Keratinocyte (primary cell): ENCODE measurements at regions not wholly inside any gene's neighbourhood (a gene's known extent, or its start where the extent isn't known, plus 50 kb on each side); places are given as distances from the start of the nearest gene placed in this dataset.

ENCODE experiments used
- DNase-seq: peaks from one replicate; pipeline ENCODE4 v3.0.0-alpha.2; 2011; ENCODE audit warnings: low read depth, missing footprints, low spot score
- FAIRE-seq: peaks from 2 replicates; lab custom pipeline; 2011; peaks lifted over from hg19 to GRCh38; lab: Jason Lieb, UNC
- H2AFZ ChIP-seq: 2 replicates; pipeline ENCODE4 v1.6.0; 2012; ENCODE audit warnings: low read length, control low read depth, inconsistent platforms; ENCODE audit not compliant: control insufficient read depth
- H3K27ac ChIP-seq: 2 replicates; pipeline ENCODE4 v1.5.1; 2011; ENCODE audit warnings: low read length; ENCODE audit not compliant: control insufficient read depth, insufficient read depth
- H3K27me3 ChIP-seq: 3 replicates; pipeline ENCODE4 v1.6.0; 2011; ENCODE audit warnings: low read length; ENCODE audit not compliant: control insufficient read depth, insufficient read depth; ENCODE audit errors: extremely low read depth
- H3K36me3 ChIP-seq, 2 experiments: 2 replicates in 1 of 2; 3 replicates in 1 of 2; pipeline ENCODE4 v1.5.1; 2011; ENCODE audit warnings: low read length in 2 of 2, mild to moderate bottlenecking in 1 of 2; ENCODE audit not compliant: control insufficient read depth in 2 of 2, insufficient read depth in 2 of 2; ENCODE audit errors: extremely low read depth in 1 of 2
- H3K4me1 ChIP-seq: 3 replicates; pipeline ENCODE4 v1.5.1; 2011; ENCODE audit warnings: low read length; ENCODE audit not compliant: control insufficient read depth, insufficient read depth; ENCODE audit errors: extremely low read depth
- H3K4me2 ChIP-seq: 3 replicates; pipeline ENCODE4 v1.6.0; 2011; ENCODE audit warnings: low read depth, low read length; ENCODE audit not compliant: control insufficient read depth, insufficient read depth; ENCODE audit errors: extremely low read depth
- H3K4me3 ChIP-seq, 3 experiments: fragments of 200-600 bp in 1 of 3; sonication (generic) in 1 of 3; 2 replicates in 2 of 3; 3 replicates in 1 of 3; pipeline ENCODE4 v1.5.1; 2011 to 2016; ENCODE audit warnings: low read length in 3 of 3, mild to moderate bottlenecking in 3 of 3, control low read depth in 2 of 3, inconsistent platforms in 1 of 3, low read depth in 1 of 3, mixed read lengths in 1 of 3, mixed run types in 1 of 3, moderate library complexity in 1 of 3; ENCODE audit not compliant: control insufficient read depth in 2 of 3, insufficient read depth in 2 of 3; ENCODE audit errors: extremely low read depth in 1 of 3
- H3K79me2 ChIP-seq: 2 replicates; pipeline ENCODE4 v1.6.0; 2012; ENCODE audit warnings: low read length; ENCODE audit not compliant: control insufficient read depth, insufficient read depth
- H3K9ac ChIP-seq: 3 replicates; pipeline ENCODE4 v1.6.0; 2011; ENCODE audit warnings: low read length; ENCODE audit not compliant: control insufficient read depth, insufficient read depth; ENCODE audit errors: extremely low read depth
- H3K9me1 ChIP-seq: 3 replicates; pipeline ENCODE4 v1.6.0; 2011; ENCODE audit warnings: low read length; ENCODE audit not compliant: control insufficient read depth, insufficient read depth; ENCODE audit errors: extremely low read depth
- H3K9me3 ChIP-seq: 2 replicates; pipeline ENCODE4 v1.5.1; 2012; ENCODE audit warnings: low read depth, low read length; ENCODE audit not compliant: control insufficient read depth
- H4K20me1 ChIP-seq: 3 replicates; pipeline ENCODE4 v1.6.0; 2011; ENCODE audit warnings: low read length; ENCODE audit not compliant: control insufficient read depth, insufficient read depth; ENCODE audit errors: extremely low read depth
- EZH2 ChIP-seq: IDR thresholded peaks from one replicate; pipeline ENCODE4 v1.6.1; 2012; ENCODE audit warnings: inconsistent platforms, mild to moderate bottlenecking, low read length, moderate library complexity
- dilution Hi-C: fragments of 300-500 bp; cut with MboI; formaldehyde crosslinking; loops from one replicate; pipeline ENCODE4 v1.7.0; 2020; ENCODE audit warnings: low sequenced_read_pairs; ENCODE audit not compliant: extremely low pct_ligation_motif_present
- TF ChIP-seq, protein P1 (sequence below), 3 experiments: IDR thresholded peaks in 1 of 3; conservative IDR thresholded peaks in 1 of 3; optimal IDR thresholded peaks in 1 of 3; 2 replicates in 2 of 3; 3 replicates in 1 of 3; pipeline versions ENCODE3 to v1.5.1; 2011; ENCODE audit warnings: low read length in 3 of 3, mild to moderate bottlenecking in 3 of 3, moderate library complexity in 2 of 3, control low read depth in 1 of 3, inconsistent platforms in 1 of 3; ENCODE audit not compliant: insufficient read depth in 2 of 3; ENCODE audit errors: extremely low read depth in 1 of 3

DNA sequence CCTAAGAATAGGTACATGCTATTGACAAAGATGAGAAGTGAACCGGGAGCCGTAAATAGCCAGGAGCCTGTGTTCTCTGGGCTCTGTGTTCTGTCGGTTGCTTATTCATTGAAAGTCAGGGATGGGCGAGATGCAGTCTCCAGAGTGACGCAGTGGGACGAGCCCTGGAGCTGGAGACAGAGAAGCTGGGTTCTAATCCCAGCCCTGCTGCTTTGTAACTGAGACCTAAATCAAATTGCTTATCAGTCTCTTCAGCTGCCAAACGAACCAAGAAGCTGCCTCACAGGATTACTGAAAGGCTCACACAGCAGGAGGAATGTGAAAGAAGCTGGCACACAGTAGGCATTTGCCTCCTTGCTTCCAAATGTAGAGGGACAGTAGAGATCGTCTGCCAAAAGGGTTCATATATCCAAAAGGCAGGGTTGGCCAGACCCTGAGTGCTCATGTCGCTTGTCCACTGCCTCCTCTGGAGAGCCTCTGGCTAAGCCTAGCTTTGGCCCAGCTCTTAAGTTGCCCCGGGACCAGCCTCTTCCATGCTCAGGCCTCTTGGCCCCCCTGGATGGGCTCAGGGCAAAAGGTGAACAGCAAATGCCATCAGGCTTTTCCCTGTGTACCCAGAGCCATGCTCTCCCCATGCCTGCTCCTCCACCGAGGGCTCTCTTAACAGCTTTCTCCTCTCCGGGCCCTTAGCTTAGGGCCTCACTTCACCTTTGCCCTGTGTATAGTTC is 134.2 kb upstream of the IPO9 start:
- H3K4me3 ChIP-seq: no peak overlapping the region
- TF ChIP-seq, protein P1, sequence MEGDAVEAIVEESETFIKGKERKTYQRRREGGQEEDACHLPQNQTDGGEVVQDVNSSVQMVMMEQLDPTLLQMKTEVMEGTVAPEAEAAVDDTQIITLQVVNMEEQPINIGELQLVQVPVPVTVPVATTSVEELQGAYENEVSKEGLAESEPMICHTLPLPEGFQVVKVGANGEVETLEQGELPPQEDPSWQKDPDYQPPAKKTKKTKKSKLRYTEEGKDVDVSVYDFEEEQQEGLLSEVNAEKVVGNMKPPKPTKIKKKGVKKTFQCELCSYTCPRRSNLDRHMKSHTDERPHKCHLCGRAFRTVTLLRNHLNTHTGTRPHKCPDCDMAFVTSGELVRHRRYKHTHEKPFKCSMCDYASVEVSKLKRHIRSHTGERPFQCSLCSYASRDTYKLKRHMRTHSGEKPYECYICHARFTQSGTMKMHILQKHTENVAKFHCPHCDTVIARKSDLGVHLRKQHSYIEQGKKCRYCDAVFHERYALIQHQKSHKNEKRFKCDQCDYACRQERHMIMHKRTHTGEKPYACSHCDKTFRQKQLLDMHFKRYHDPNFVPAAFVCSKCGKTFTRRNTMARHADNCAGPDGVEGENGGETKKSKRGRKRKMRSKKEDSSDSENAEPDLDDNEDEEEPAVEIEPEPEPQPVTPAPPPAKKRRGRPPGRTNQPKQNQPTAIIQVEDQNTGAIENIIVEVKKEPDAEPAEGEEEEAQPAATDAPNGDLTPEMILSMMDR (optimal IDR thresholded peaks at IDR 0.05 in 1 of 3, IDR thresholded peaks at IDR 0.05 in 1 of 3, conservative IDR thresholded peaks at IDR 0.05 in 1 of 3; ENCODE audit: extremely low read depth in 1 of 3, insufficient read depth in 2 of 3, low read length in 3 of 3): no peak
- TF ChIP-seq EZH2: no peak
- no peak overlapping the region for H3K9ac ChIP-seq
- no peaks in the 10 kb centered on the region for H3K79me2 ChIP-seq
- no peaks in the 10 kb centered on the region for H3K9me1 ChIP-seq
- H3K27me3 ChIP-seq: no peaks in the 10 kb centered on the region
- H4K20me1 ChIP-seq: no peaks in the 10 kb centered on the region
- no peaks in the 10 kb centered on the region for H3K36me3 ChIP-seq
- H3K9me3 ChIP-seq: no peaks in the 10 kb centered on the region
- no peak overlapping the region for H3K4me2 ChIP-seq
- peaks cover 12% of the 10 kb centered on the region for H3K4me1 ChIP-seq
- no peak overlapping the region for H3K27ac ChIP-seq
- no peak for FAIRE-seq
- dilution Hi-C loops: loop anchor here (25.0 kb wide), 1 partner anchor 132 kb away; no protein-coding TSS in a partner anchor
- DNase-seq: no peak
- H2AFZ ChIP-seq: no peak overlapping the region

DNA sequence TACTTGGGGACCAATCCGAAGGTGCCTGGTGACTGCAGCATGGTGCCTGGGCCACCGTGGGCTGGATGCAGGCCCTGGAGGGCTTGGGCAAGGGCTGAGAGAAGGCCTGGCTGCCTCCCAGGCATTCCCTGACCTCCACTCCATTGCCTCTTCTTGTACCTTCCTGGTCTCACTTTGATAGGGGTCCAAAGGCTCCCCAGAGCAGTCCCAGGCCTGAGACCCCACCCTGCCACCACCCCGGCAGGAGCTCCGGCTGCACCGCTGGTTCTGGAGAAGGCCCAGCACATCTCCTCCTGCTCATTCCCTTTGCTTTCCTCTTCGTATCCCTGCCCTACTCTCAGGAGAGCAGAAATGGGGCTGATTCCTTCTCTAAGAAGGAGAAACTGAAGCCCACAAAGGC is 133.3 kb upstream of the IPO9 start:
- Histone ChIP-seq H2AFZ (no peak overlapping the region), H3K36me3 (no peaks in the 10 kb centered on the region), H3K9ac (no peak overlapping the region), H3K27me3 (no peaks in the 10 kb centered on the region), H3K79me2 (no peaks in the 10 kb centered on the region), H3K4me2 (no peak overlapping the region), H4K20me1 (no peaks in the 10 kb centered on the region), H3K9me3 (no peaks in the 10 kb centered on the region), H3K4me3 (no peak overlapping the region), H3K9me1 (no peaks in the 10 kb centered on the region), H3K4me1 (peaks cover 12% of the 10 kb centered on the region), H3K27ac (no peak overlapping the region)
- dilution Hi-C loops: loop anchor here (25.0 kb wide), 1 partner anchor 133 kb away; no protein-coding TSS in a partner anchor
- DNase-seq (no peak), FAIRE-seq (no peak)
- TF ChIP-seq, protein P1 (optimal IDR thresholded peaks at IDR 0.05 in 1 of 3, IDR thresholded peaks at IDR 0.05 in 1 of 3, conservative IDR thresholded peaks at IDR 0.05 in 1 of 3; ENCODE audit: extremely low read depth in 1 of 3, insufficient read depth in 2 of 3, low read length in 3 of 3): no peak
- TF ChIP-seq EZH2: no peak
